ENCODE measurements at regions not wholly inside any gene's neighbourhood (a gene's known extent, or its start where the extent isn't known, plus 50 kb on each side); places are given as distances from the start of the nearest gene placed in this dataset.

DNA sequence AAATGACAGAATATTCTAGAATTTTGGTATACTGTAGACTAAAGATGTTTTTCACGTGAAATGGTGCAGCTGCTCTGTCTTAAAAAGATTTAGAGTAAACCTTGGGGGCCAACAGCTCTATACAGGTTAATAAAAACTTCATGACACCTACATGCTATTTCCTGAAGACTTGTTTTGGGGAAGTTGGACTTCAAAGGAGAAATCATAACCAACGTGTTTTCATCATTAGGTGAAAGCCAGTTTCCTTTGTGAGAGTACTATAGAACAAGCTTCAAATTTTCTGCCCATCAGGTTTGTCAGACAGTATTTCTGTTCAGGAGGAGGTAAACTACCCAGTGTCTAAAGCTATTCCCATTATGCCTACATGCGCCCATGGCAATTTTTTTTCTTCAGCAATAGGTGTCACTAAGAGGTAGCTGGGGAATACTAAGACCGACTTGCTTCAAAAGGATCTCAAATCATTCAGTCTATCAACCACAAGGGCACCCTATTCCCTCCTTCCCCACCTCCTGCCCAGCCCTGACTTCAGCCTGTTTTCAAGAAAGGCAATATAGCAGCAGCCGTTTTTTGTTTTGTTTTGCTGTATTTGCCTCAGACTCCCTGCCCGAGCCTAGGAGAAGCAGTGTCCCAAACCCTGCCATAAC, 237.3 kb upstream of the SP8 start:
- POLR2A ChIA-PET = no interaction called here

DNA sequence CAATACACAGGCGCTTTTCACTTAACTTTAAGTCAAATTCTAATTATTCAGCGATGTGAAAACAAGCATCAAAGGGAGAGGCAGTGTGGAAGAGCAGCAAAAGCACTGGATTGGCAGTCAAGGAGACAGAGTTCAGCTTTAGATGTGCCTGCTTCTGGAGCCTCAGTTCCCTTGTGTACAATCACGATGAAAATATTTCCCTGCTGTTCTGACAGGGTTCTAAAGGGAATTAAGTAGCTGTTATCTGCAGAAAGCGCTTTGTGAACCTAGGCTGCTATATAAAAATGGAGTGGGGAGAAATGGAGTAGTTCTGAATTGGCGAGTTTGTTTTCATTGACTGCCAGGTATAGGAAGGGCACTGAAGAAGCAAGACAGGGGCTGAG, 237.8 kb upstream of the SP8 start:
- DNase-seq = no peak
- Mint-ChIP-seq H3K36me3 (ENCODE audit: low read depth) (no peaks in the 10 kb centered on the region), H3K9me3 (no peaks in the 10 kb centered on the region), H3K4me1 (no peaks in the 10 kb centered on the region), H3K4me3 (no peak overlapping the region), H3K27ac (no peak overlapping the region), H3K27me3 (peaks cover 2% of the 10 kb centered on the region)
- ChIA-PET POLR2A (no interaction called here), CTCF (no interaction called here)

More for the DNA sequence above, 237.3 kb upstream of the SP8 start:
- Mint-ChIP-seq H3K4me1 (no peaks in the 10 kb centered on the region), H3K4me3 (no peak overlapping the region), H3K27ac (no peak overlapping the region), H3K9me3 (no peaks in the 10 kb centered on the region), H3K36me3 (ENCODE audit: low read depth) (no peaks in the 10 kb centered on the region), H3K27me3 (peaks cover 1% of the 10 kb centered on the region)
- no peak for DNase-seq
- CTCF ChIA-PET = no interaction called here

DNA sequence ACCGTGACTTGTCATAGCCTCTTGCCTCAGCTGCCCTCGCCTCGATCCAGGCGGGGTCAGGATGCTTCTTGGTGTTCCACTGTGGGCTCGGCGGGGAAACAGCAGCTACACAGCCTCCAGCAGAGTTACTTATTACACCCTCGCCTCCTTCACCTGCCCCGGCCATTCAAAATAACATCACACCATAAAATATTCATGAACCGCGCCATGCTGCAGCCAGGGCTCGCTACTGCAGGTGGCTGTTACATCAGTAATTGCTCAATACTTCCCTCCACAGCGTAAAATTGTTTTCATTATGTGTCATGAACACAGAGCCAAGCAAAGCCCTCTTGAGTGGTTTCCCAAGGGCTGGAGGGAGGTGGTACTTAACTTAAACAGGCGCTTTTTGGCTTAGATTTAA, 241.5 kb upstream of the SP8 start:
- Mint-ChIP-seq H3K36me3 (ENCODE audit: low read depth) (no peaks in the 10 kb centered on the region), H3K9me3 (no peaks in the 10 kb centered on the region), H3K27ac (no peak overlapping the region), H3K4me1 (no peaks in the 10 kb centered on the region), H3K27me3 (peaks cover 2% of the 10 kb centered on the region), H3K4me3 (no peak overlapping the region)
- DNase-seq = no peak
- ChIA-PET POLR2A (no interaction called here), CTCF (no interaction called here)

DNA sequence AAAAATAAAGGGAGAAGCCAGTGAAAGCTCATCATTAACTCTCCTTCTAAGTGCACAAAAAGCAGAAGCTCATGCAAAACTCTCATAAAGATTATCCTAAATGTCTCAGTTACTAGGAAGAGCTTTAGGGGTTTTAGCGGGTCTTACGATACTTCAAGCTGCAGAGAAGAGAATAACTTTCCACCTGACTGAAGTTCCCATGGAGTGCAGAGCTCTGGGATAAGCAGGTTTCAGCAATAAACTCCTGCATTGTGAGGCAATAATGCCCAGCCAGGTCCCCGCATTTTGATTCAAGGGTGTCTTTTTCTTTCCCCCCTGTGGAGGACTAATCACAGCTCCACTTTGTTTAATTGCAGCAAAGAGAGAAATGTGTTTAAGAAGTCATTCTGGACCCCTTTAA, 241.9 kb upstream of the SP8 start:
- H3K36me3 Mint-ChIP-seq (ENCODE audit: low read depth) = no peaks in the 10 kb centered on the region
- peaks cover 2% of the 10 kb centered on the region for H3K27me3 Mint-ChIP-seq
- H3K9me3 Mint-ChIP-seq = no peaks in the 10 kb centered on the region
- H3K27ac Mint-ChIP-seq = no peak overlapping the region
- no peak for DNase-seq
- no peak overlapping the region for H3K4me3 Mint-ChIP-seq
- POLR2A ChIA-PET = no interaction called here
- H3K4me1 Mint-ChIP-seq = no peaks in the 10 kb centered on the region
- CTCF ChIA-PET = no interaction called here

- H3K4me3 Mint-ChIP-seq = no peak overlapping the region
- H3K9me3 Mint-ChIP-seq = no peaks in the 10 kb centered on the region
- H3K36me3 Mint-ChIP-seq (ENCODE audit: low read depth) = no peaks in the 10 kb centered on the region
- ChIA-PET POLR2A (no interaction called here), CTCF (no interaction called here)
- H3K27ac Mint-ChIP-seq = no peak overlapping the region
- H3K4me1 Mint-ChIP-seq = no peaks in the 10 kb centered on the region
- no peak for DNase-seq
- peaks cover 2% of the 10 kb centered on the region for H3K27me3 Mint-ChIP-seq
These were observed 242.3 kb upstream of the SP8 start for GRCh38 chr7:21029006-21029405.

- H3K36me3 Mint-ChIP-seq (ENCODE audit: low read depth) = no peaks in the 10 kb centered on the region
- H3K9me3 Mint-ChIP-seq = no peaks in the 10 kb centered on the region
- POLR2A ChIA-PET = no interaction called here
- DNase-seq = no peak
- CTCF ChIA-PET = no interaction called here
- H3K27me3 Mint-ChIP-seq = peaks cover 2% of the 10 kb centered on the region
- no peak overlapping the region for H3K27ac Mint-ChIP-seq
- H3K4me3 Mint-ChIP-seq = no peak overlapping the region
- H3K4me1 Mint-ChIP-seq = no peaks in the 10 kb centered on the region
These were observed 243.7 kb upstream of the SP8 start for GRCh38 chr7:21030237-21030871.

DNA sequence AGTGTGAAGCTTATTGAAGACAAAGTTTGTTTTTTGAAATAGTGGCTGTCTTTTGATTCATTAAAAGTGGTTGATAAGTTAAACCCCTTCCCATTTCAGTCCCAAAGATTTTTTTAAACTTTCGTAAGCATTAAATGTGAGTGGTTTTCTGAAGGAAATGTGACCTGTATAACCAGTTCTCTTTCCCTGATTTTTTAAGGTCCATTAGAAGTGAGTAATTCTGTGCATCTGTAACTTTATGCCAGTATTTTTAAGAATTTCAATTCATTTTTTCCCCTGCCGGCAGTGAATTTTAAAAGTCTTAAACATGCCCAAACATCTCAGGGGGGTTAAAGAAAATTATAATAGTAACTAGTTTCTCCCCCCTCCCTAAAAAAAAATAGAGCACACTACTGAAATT, 254.6 kb upstream of the SP8 start:
- CTCF ChIA-PET = no interaction called here
- no peak overlapping the region for H3K4me3 Mint-ChIP-seq
- no peak for DNase-seq
- no peak overlapping the region for H3K27ac Mint-ChIP-seq
- POLR2A ChIA-PET = no interaction called here
- H3K4me1 Mint-ChIP-seq = no peaks in the 10 kb centered on the region
- no peaks in the 10 kb centered on the region for H3K27me3 Mint-ChIP-seq
- H3K36me3 Mint-ChIP-seq (ENCODE audit: low read depth) = no peaks in the 10 kb centered on the region
- H3K9me3 Mint-ChIP-seq = no peaks in the 10 kb centered on the region

GRCh38 chr7:21041666-21042065, 255.0 kb upstream of the SP8 start:
- Mint-ChIP-seq H3K27me3 (no peaks in the 10 kb centered on the region), H3K4me1 (no peaks in the 10 kb centered on the region), H3K27ac (no peak overlapping the region), H3K36me3 (ENCODE audit: low read depth) (no peaks in the 10 kb centered on the region), H3K9me3 (no peaks in the 10 kb centered on the region), H3K4me3 (no peak overlapping the region)
- CTCF ChIA-PET = no interaction called here
- no peak for DNase-seq
- POLR2A ChIA-PET = no interaction called here

GRCh38 chr7:21044384-21044783, 257.7 kb upstream of the SP8 start:
- H3K4me1 Mint-ChIP-seq = no peaks in the 10 kb centered on the region
- DNase-seq = no peak
- CTCF ChIA-PET = no interaction called here
- no peaks in the 10 kb centered on the region for H3K27me3 Mint-ChIP-seq
- H3K4me3 Mint-ChIP-seq = no peak overlapping the region
- H3K36me3 Mint-ChIP-seq (ENCODE audit: low read depth) = no peaks in the 10 kb centered on the region
- no peaks in the 10 kb centered on the region for H3K9me3 Mint-ChIP-seq
- POLR2A ChIA-PET = no interaction called here
- H3K27ac Mint-ChIP-seq = no peak overlapping the region

DNA sequence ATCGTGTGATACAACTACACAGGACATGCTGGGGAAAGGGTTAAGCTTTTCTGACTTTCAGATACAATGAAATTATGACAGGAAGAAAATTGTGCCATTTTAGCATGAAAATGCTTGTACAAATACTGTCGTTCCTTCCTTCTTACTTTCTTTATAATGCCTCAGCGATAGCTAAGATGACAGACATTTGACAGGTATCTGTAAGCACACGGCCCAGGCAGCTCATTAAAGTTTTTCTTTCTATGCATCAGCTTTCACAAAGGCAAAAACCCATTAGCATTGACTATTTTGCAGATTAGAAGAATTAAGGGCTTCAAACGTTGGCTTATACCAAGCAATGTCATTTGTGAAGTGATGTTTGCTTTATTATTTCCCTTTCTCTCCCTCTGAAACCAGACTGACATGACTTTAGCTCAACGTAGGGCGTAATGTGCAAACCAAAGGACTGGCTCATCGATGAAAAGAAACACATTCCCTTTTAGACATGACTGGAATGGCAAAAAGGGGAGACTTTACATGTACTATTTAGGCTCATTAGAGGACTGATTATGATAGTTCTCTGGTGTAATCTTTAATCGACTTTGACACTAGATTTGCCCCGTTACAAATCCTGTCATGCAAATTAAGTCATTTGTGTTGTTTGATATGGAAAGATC, 258.4 kb upstream of the SP8 start:
- POLR2A ChIA-PET = no interaction called here
- no peak for DNase-seq
- H3K4me1 Mint-ChIP-seq = no peaks in the 10 kb centered on the region
- H3K27me3 Mint-ChIP-seq = no peaks in the 10 kb centered on the region
- H3K9me3 Mint-ChIP-seq = no peaks in the 10 kb centered on the region
- no peak overlapping the region for H3K4me3 Mint-ChIP-seq
- CTCF ChIA-PET = no interaction called here
- no peaks in the 10 kb centered on the region for H3K36me3 Mint-ChIP-seq (ENCODE audit: low read depth)
- no peak overlapping the region for H3K27ac Mint-ChIP-seq

- Mint-ChIP-seq H3K9me3 (no peaks in the 10 kb centered on the region), H3K27me3 (no peaks in the 10 kb centered on the region), H3K4me1 (no peaks in the 10 kb centered on the region), H3K27ac (no peak overlapping the region), H3K36me3 (ENCODE audit: low read depth) (no peaks in the 10 kb centered on the region), H3K4me3 (no peak overlapping the region)
- ChIA-PET CTCF (no interaction called here), POLR2A (no interaction called here)
- no peak for DNase-seq
These were observed 265.2 kb upstream of the SP8 start for GRCh38 chr7:21051865-21052264.

DNA sequence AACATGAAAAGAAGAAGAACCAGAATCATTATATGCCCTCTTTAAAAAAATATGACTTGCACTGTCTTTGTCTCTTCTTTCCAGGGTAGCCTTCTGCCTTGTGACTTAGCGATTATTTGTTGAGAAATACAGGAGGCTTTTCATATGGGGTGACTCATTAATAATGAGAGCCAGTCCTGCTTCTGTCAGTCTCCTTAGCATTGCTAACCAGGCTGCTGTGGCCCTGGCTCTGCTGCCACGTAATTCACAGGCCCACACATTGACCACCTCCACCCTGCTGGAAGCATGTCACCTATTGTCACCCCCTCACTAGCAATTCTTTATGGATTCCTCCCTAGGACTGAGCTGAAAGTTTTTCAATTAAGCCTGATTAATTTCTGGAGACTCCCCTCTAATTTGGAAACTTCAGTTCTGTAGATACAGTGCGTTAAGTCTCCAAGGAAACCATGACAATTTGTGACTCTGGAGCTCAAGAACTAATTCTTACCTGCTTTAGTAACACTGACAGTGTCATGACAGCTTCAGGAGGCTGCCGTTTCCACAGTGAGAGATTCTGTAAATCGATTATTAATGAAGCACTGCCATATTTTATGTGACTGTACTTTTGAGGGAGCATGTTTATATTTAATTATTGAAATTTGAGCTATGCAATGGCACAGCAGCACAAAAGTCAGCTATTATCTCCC, 267.9 kb upstream of the SP8 start:
- Mint-ChIP-seq H3K4me3 (no peak overlapping the region), H3K4me1 (no peaks in the 10 kb centered on the region), H3K9me3 (no peaks in the 10 kb centered on the region), H3K27ac (no peak overlapping the region), H3K27me3 (no peaks in the 10 kb centered on the region), H3K36me3 (ENCODE audit: low read depth) (no peaks in the 10 kb centered on the region)
- no peak for DNase-seq
- ChIA-PET POLR2A (no interaction called here), CTCF (no interaction called here)

DNA sequence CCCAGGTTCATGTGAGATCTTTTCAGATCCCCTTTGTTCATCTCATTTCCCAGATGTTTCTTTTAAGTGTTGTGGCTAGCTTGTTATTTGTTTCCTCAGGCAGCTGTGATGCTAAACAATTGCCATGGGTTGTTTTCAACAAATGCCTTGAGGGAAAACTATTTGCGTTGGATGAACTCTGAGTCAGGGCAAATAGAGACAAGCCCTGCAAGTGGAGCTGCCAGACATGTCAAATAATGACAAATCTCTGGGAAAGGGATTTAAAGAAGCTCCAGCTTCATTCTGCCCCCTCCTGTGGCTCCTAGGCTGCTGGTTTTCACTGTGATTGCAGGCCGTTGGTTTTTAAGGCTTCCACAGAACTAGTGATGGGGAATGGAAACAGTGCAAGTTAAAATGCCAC, 272.4 kb upstream of the SP8 start:
- Mint-ChIP-seq H3K27ac (no peak overlapping the region), H3K9me3 (no peaks in the 10 kb centered on the region), H3K4me1 (no peaks in the 10 kb centered on the region), H3K27me3 (peaks cover 3% of the 10 kb centered on the region), H3K4me3 (no peak overlapping the region), H3K36me3 (ENCODE audit: low read depth) (no peaks in the 10 kb centered on the region)
- ChIA-PET CTCF (no interaction called here), POLR2A (no interaction called here)
- DNase-seq = no peak

GRCh38 chr7:21063106-21063505, 276.4 kb upstream of the SP8 start:
- ChIA-PET POLR2A (no interaction called here), CTCF (no interaction called here)
- Mint-ChIP-seq H3K4me3 (no peak overlapping the region), H3K27ac (no peak overlapping the region), H3K27me3 (peaks cover 3% of the 10 kb centered on the region), H3K36me3 (ENCODE audit: low read depth) (no peaks in the 10 kb centered on the region), H3K9me3 (no peaks in the 10 kb centered on the region), H3K4me1 (no peaks in the 10 kb centered on the region)
- no peak for DNase-seq

Data from activated CD4-positive, alpha-beta memory T cell treated with anti-CD3 and anti-CD28 coated beads, Interleukin-2, amount 10 ng/mL, durations not matched to agents 7 days and 5 days (primary cell).